Gastroesophageal sphincter (tissue), 3 donors: ENCODE measurements at regions not wholly inside any gene's neighbourhood (a gene's known extent, or its start where the extent isn't known, plus 50 kb on each side); places are given as distances from the start of the nearest gene placed in this dataset.

Experiments
- POLR2AphosphoS5 ChIP-seq: sonication (generic); formaldehyde crosslinking; IDR thresholded peaks from one replicate; pipeline ENCODE4 v1.6.1; 2017; ENCODE audit warnings: antibody characterized with exemption
- TF ChIP-seq, protein P1 (sequence below), 4 experiments: fragments of 200-600 bp in 2 of 4; fragments of 450-650 bp in 2 of 4; sonication (generic) in 1 of 4; IDR thresholded peaks; one replicate each; pipeline ENCODE4 v1.5.1; 2017 to 2019; ENCODE audit warnings: antibody characterized with exemption in 4 of 4, mild to moderate bottlenecking in 2 of 4, moderate library complexity in 2 of 4

DNA sequence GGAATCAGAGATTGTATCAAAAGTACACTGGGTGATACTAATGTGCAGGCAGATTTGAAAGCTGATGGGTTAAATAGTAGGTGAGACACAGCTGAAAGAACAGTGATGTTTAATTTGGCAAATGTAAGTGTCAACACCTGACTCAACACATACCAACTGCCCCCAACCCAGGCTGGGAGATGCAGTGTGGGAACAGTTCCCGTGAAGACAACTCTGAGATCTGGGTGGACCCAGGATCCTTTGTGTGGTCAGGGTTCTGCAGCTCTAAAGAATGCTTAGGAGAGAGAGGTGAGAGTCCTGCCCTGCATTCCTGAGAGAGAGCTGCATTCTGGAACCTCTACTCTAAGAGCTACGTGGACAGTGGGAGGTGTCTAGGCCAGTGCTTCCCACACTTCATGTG lies 479.7 kb downstream of the RPS24 start:
- TF ChIP-seq, protein P1, sequence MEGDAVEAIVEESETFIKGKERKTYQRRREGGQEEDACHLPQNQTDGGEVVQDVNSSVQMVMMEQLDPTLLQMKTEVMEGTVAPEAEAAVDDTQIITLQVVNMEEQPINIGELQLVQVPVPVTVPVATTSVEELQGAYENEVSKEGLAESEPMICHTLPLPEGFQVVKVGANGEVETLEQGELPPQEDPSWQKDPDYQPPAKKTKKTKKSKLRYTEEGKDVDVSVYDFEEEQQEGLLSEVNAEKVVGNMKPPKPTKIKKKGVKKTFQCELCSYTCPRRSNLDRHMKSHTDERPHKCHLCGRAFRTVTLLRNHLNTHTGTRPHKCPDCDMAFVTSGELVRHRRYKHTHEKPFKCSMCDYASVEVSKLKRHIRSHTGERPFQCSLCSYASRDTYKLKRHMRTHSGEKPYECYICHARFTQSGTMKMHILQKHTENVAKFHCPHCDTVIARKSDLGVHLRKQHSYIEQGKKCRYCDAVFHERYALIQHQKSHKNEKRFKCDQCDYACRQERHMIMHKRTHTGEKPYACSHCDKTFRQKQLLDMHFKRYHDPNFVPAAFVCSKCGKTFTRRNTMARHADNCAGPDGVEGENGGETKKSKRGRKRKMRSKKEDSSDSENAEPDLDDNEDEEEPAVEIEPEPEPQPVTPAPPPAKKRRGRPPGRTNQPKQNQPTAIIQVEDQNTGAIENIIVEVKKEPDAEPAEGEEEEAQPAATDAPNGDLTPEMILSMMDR (IDR thresholded peaks at IDR 0.05), result no peak
- no peak for TF ChIP-seq POLR2AphosphoS5
